Endothelial cell of umbilical vein (primary cell): ENCODE measurements at regions not wholly inside any gene's neighbourhood (a gene's known extent, or its start where the extent isn't known, plus 50 kb on each side); places are given as distances from the start of the nearest gene placed in this dataset.

Experiments used
- BruUV-seq: library from RNA; stranded (reverse); fragments of 400-500 nt; replicated peaks from 2 replicates; lab custom pipeline; 2021; lab: Mats Ljungman, UMichigan
- CTCF ChIA-PET: fragments of 300-600, 350-600 bp; sonication (Branson Sonifier 250); formaldehyde crosslinking; loops from one replicate; lab custom pipeline; 2021; ENCODE audit warnings: antibody characterized with exemption, inconsistent platforms; lab: Charles Lee
- POLR2A ChIA-PET: fragments of 300-600, 350-600 bp; sonication (Branson Sonifier 250); formaldehyde crosslinking; loops from one replicate; lab custom pipeline; 2021; ENCODE audit warnings: antibody characterized with exemption, inconsistent platforms; lab: Charles Lee
- DNase-seq: peaks from one replicate; pipeline ENCODE4 v3.0.0-alpha.2; 2011; ENCODE audit warnings: low read depth, low spot score
- FAIRE-seq: peaks from 2 replicates; lab custom pipeline; 2011; peaks lifted over from hg19 to GRCh38; lab: Jason Lieb, UNC
- H2AFZ ChIP-seq: 2 replicates; pipeline ENCODE4 v1.6.0; 2012; ENCODE audit warnings: low read depth, low read length, control low read depth, inconsistent platforms
- H3K27ac ChIP-seq: 2 replicates; pipeline ENCODE4 v1.5.1; 2011; ENCODE audit warnings: low read depth, mild to moderate bottlenecking, control low read depth, low read length, moderate library complexity; ENCODE audit not compliant: insufficient read depth
- H3K27me3 ChIP-seq, 2 experiments: 2 replicates each; pipeline versions ENCODE4 v1.6.0 to v1.6.1; 2011; ENCODE audit warnings: low read length in 2 of 2, mixed read lengths in 1 of 2; ENCODE audit not compliant: control insufficient read depth in 2 of 2, insufficient read depth in 2 of 2
- H3K36me3 ChIP-seq, 2 experiments: 2 replicates in 1 of 2; 3 replicates in 1 of 2; pipeline ENCODE4 v1.5.1; 2011; ENCODE audit warnings: low read length in 2 of 2, mild to moderate bottlenecking in 1 of 2, moderate library complexity in 1 of 2; ENCODE audit not compliant: control insufficient read depth in 2 of 2, insufficient read depth in 2 of 2; ENCODE audit errors: extremely low read depth in 1 of 2
- H3K4me1 ChIP-seq: 3 replicates; pipeline ENCODE4 v1.5.1; 2011; ENCODE audit warnings: mild to moderate bottlenecking, low read length; ENCODE audit not compliant: control insufficient read depth, insufficient read depth; ENCODE audit errors: extremely low read depth
- H3K4me2 ChIP-seq: 2 replicates; pipeline ENCODE4 v1.6.1; 2011; ENCODE audit warnings: low read length, control low read depth, mixed read lengths; ENCODE audit not compliant: insufficient read depth
- H3K4me3 ChIP-seq, 3 experiments: fragments of 200-600 bp in 1 of 3; sonication (generic), shearing (Covaris generic) in 1 of 3; replicated peaks in 1 of 3; 2 replicates each; pipeline ENCODE4 v1.5.1; 2011 to 2016; ENCODE audit warnings: control low read depth in 3 of 3, low read length in 3 of 3, mild to moderate bottlenecking in 2 of 3, inconsistent platforms in 1 of 3, low read depth in 1 of 3, moderate library complexity in 1 of 3; ENCODE audit not compliant: insufficient read depth in 1 of 3
- H3K79me2 ChIP-seq: 2 replicates; pipeline ENCODE4 v1.6.0; 2012; ENCODE audit warnings: low read length, inconsistent platforms; ENCODE audit not compliant: control insufficient read depth, insufficient read depth
- H3K9ac ChIP-seq: replicated peaks from 2 replicates; pipeline ENCODE3; 2011; ENCODE audit warnings: low read length, control low read depth; ENCODE audit not compliant: insufficient read depth; ENCODE audit errors: extremely low read depth
- H3K9me1 ChIP-seq: replicated peaks from 3 replicates; pipeline ENCODE4 v1.6.0; 2011; ENCODE audit warnings: mild to moderate bottlenecking, low read length; ENCODE audit not compliant: control insufficient read depth, insufficient read depth; ENCODE audit errors: extremely low read depth
- H3K9me3 ChIP-seq: replicated peaks from 2 replicates; pipeline ENCODE4 v1.5.1; 2012; ENCODE audit warnings: low read length, inconsistent platforms; ENCODE audit not compliant: control insufficient read depth, insufficient read depth
- H4K20me1 ChIP-seq: replicated peaks from 2 replicates; pipeline ENCODE3; 2011; ENCODE audit warnings: mild to moderate bottlenecking, low read length; ENCODE audit not compliant: control insufficient read depth, insufficient read depth; ENCODE audit errors: extremely low read depth
- EZH2 ChIP-seq: IDR thresholded peaks from 2 replicates; pipeline ENCODE4 v1.6.1; 2012; ENCODE audit warnings: borderline replicate concordance, low read depth, mild to moderate bottlenecking, moderate library complexity, low read length, inconsistent platforms; ENCODE audit not compliant: severe bottlenecking
- FOS ChIP-seq: IDR thresholded peaks from 2 replicates; pipeline ENCODE4 v1.6.1; 2011; ENCODE audit warnings: mild to moderate bottlenecking, low read length, moderate library complexity, borderline replicate concordance; ENCODE audit not compliant: insufficient read depth
- GATA2 ChIP-seq: IDR thresholded peaks from 2 replicates; pipeline ENCODE4 v1.7.0; 2011; ENCODE audit warnings: low read depth, mild to moderate bottlenecking, moderate library complexity, mixed read lengths, low read length; ENCODE audit not compliant: insufficient read length, insufficient read depth
- JUN ChIP-seq: IDR thresholded peaks from 2 replicates; pipeline ENCODE4 v1.6.1; 2011; ENCODE audit warnings: borderline replicate concordance, low read depth; ENCODE audit not compliant: insufficient read length, insufficient read depth
- MYC ChIP-seq: IDR thresholded peaks from one replicate; pipeline ENCODE4 v1.6.1; 2011; ENCODE audit warnings: mild to moderate bottlenecking, low read depth, low read length
- POLR2A ChIP-seq: IDR thresholded peaks from 2 replicates; pipeline ENCODE4 v1.6.1; 2012; ENCODE audit warnings: low read depth, mild to moderate bottlenecking, control low read depth, low read length
- POLR2AphosphoS5 ChIP-seq: IDR thresholded peaks from 2 replicates; pipeline ENCODE4 v1.6.1; 2012; ENCODE audit warnings: low read depth, mild to moderate bottlenecking, control low read depth, low read length, moderate library complexity; ENCODE audit not compliant: insufficient read depth
- dilution Hi-C: fragments of 300-500 bp; cut with MboI; formaldehyde crosslinking; loops from one replicate; pipeline ENCODE4 v1.15.0; 2019; ENCODE audit warnings: low sequenced_read_pairs; ENCODE audit not compliant: extremely low pct_ligation_motif_present
- intact Hi-C: fragments of 100-400 bp; cut with micrococcal nuclease; formaldehyde crosslinking; loops from one replicate; pipeline ENCODE4 v1.10.0; 2022
- TF ChIP-seq, protein P1 (sequence below), 2 donors: IDR thresholded peaks; 1 replicate in 1 of 2; 2 replicates in 1 of 2; pipeline ENCODE4 v1.5.1; 2011; ENCODE audit warnings: low read length in 2 of 2, mild to moderate bottlenecking in 2 of 2, moderate library complexity in 2 of 2, control low read depth in 1 of 2, inconsistent platforms in 1 of 2, low read depth in 1 of 2; ENCODE audit not compliant: insufficient read depth in 1 of 2; ENCODE audit errors: extremely low read depth in 1 of 2
- TF ChIP-seq, protein P2 (sequence below): IDR thresholded peaks from 2 replicates; pipeline ENCODE4 v1.6.1; 2011; ENCODE audit not compliant: insufficient read depth, insufficient read length

DNA sequence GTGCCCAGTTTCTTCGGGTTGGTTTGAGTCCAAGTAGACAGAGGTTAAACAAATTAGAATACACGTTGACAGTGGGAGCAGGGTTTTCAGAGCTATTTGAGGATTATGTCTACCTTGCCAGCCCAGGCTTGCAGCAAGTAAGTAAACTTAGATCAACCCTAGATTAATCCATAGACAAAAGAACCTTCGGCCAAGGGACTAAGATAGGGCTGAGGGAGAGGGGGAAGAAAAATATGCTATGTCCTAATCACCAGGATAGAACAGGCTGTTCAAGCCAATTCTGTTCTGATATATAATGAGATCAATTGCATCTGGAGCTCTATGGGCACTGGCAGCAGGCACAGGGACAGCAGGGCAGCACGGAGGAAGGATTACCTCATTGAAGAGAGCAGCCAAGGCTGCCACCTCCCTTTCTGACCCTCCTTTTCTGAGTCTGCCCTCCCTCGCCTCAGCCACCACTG lies 377.7 kb downstream of the PIK3R1 start:
- intact Hi-C loops (no loop called here), dilution Hi-C loops (no loop called here)
- BruUV-seq: no TSS peak
- H3K9me3 ChIP-seq: no peaks in the 10 kb centered on the region
- H3K27me3 ChIP-seq: no peaks in the 10 kb centered on the region
- H3K27ac ChIP-seq: no peak overlapping the region
- CTCF ChIA-PET: no interaction called here
- no peaks in the 10 kb centered on the region for H3K79me2 ChIP-seq
- H4K20me1 ChIP-seq: no peaks in the 10 kb centered on the region
- H3K9me1 ChIP-seq: no peaks in the 10 kb centered on the region
- TF ChIP-seq MYC (no peak), EZH2 (no peak), POLR2AphosphoS5 (no peak), JUN (no peak), FOS (no peak), GATA2 (no peak), POLR2A (no peak)
- TF ChIP-seq, protein P1, sequence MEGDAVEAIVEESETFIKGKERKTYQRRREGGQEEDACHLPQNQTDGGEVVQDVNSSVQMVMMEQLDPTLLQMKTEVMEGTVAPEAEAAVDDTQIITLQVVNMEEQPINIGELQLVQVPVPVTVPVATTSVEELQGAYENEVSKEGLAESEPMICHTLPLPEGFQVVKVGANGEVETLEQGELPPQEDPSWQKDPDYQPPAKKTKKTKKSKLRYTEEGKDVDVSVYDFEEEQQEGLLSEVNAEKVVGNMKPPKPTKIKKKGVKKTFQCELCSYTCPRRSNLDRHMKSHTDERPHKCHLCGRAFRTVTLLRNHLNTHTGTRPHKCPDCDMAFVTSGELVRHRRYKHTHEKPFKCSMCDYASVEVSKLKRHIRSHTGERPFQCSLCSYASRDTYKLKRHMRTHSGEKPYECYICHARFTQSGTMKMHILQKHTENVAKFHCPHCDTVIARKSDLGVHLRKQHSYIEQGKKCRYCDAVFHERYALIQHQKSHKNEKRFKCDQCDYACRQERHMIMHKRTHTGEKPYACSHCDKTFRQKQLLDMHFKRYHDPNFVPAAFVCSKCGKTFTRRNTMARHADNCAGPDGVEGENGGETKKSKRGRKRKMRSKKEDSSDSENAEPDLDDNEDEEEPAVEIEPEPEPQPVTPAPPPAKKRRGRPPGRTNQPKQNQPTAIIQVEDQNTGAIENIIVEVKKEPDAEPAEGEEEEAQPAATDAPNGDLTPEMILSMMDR (IDR thresholded peaks at IDR 0.05; ENCODE audit: extremely low read depth in 1 of 2, insufficient read depth in 1 of 2, low read depth in 1 of 2, low read length in 2 of 2): no peak
- TF ChIP-seq, protein P2, sequence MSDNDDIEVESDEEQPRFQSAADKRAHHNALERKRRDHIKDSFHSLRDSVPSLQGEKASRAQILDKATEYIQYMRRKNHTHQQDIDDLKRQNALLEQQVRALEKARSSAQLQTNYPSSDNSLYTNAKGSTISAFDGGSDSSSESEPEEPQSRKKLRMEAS: no peak
- no peak overlapping the region for H3K4me3 ChIP-seq
- POLR2A ChIA-PET: no interaction called here
- FAIRE-seq (no peak), DNase-seq (no peak)
- no peak overlapping the region for H3K9ac ChIP-seq
- H2AFZ ChIP-seq: no peak overlapping the region
- no peaks in the 10 kb centered on the region for H3K4me1 ChIP-seq
- no peak overlapping the region for H3K4me2 ChIP-seq
- no peaks in the 10 kb centered on the region for H3K36me3 ChIP-seq
